Tibial nerve (tissue), 4 donors: ENCODE measurements at regions not wholly inside any gene's neighbourhood (a gene's known extent, or its start where the extent isn't known, plus 50 kb on each side); places are given as distances from the start of the nearest gene placed in this dataset.

Source experiments
- DNase-seq, 2 donors: peaks; one replicate each; pipeline ENCODE4 v3.0.0-alpha.2; 2019; ENCODE audit warnings: low spot score in 2 of 2
- H3K27ac ChIP-seq, 4 donors: fragments of 200-600 bp; sonication (generic) in 3 of 4; one replicate each; pipeline ENCODE4 v1.5.1; 2017 to 2019; ENCODE audit warnings: mild to moderate bottlenecking in 1 of 4
- H3K27me3 ChIP-seq, 2 donors: fragments of 200-600 bp; sonication (generic) in 1 of 2; one replicate each; pipeline versions ENCODE4 v1.5.1 to v1.6.0; 2017 to 2019
- H3K36me3 ChIP-seq, 3 donors: fragments of 200-600 bp; sonication (generic); one replicate each; pipeline ENCODE4 v1.5.1; 2018 to 2019
- H3K4me1 ChIP-seq, 4 donors: fragments of 200-600 bp; sonication (generic) in 3 of 4; one replicate each; pipeline ENCODE4 v1.5.1; 2017 to 2019
- H3K4me3 ChIP-seq, 4 donors: fragments of 200-600 bp; sonication (generic) in 3 of 4; one replicate each; pipeline ENCODE4 v1.5.1; 2017 to 2019; ENCODE audit warnings: mild to moderate bottlenecking in 1 of 4, moderate library complexity in 1 of 4
- H3K9me3 ChIP-seq, 4 donors: fragments of 200-600 bp; sonication (generic) in 3 of 4; one replicate each; pipeline ENCODE4 v1.5.1; 2017 to 2019
- EP300 ChIP-seq, 2 donors: sonication (generic); formaldehyde crosslinking; IDR thresholded peaks; one replicate each; pipeline ENCODE4 v1.6.1; 2017; ENCODE audit warnings: antibody characterized with exemption in 2 of 2, mild to moderate bottlenecking in 1 of 2
- POLR2A ChIP-seq, 2 donors: fragments of 450-650 bp; IDR thresholded peaks; one replicate each; pipeline ENCODE4 v1.6.1; 2017; ENCODE audit warnings: antibody characterized with exemption in 2 of 2, mild to moderate bottlenecking in 2 of 2, moderate library complexity in 2 of 2
- WGBS, 2 donors: methylation state at CpG; one replicate each; pipeline ENCODE4 v1.1.5; 2018; 5-methylcytosine and 5-hydroxymethylcytosine counted together
- TF ChIP-seq, protein P1 (sequence below), 5 experiments: fragments of 200-600 bp in 3 of 5; fragments of 450-650 bp in 2 of 5; sonication (generic) in 3 of 5; IDR thresholded peaks; one replicate each; pipeline ENCODE4 v1.5.1; 2016 to 2019; ENCODE audit warnings: antibody characterized with exemption in 5 of 5, mild to moderate bottlenecking in 3 of 5, moderate library complexity in 2 of 5

DNA sequence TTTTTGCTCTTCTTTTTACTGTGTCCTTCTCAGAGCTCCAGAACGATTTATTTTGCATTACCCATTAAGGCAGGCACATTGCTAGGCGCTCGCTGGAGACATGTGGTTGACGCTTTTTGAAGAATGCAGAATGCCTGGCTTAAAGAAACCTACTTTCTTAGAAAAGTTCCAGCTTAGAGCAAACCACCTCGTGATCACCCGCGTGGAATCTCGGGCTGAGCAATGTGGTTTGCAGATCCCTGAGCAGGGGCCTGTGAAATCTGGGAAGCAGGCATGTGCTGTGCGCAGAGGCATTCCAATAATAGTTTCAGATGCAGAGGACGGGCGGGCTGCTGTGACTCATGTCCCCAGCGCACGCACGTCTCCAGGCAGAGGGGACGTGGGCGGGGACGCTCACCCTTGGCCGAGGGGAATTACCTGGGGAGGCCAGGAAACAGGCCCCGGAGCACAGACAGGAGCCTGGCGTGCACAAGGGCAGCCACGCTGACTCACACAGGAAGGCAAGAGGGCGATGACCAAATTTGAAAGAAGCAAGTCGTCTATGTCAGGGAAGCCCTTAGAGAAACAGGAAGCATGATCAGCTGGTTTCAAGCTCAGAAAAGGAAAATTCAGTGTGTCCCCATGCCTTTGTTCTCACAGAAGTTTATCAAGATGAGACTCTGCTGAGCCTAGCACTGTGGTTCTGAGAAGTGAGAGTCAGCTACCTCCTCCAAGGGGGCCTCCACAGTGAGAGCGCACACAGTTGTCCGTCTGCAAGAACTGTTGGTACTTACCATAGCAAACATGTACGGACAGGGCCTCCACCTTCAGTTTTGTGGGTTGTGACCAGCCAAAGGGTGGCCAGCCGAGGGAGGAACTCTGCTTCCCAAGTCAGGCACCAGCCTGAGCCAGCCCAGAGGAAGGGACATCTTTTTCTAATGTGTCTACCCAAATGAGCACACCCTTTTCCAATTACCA, 218.6 kb downstream of the PIK3R1 start:
- H3K27me3 ChIP-seq, result no peaks in the 10 kb centered on the region
- WGBS, 2 donors, result 45 to 52% methylated on average over 27 of the region's 27 CpGs
- peak overlapping the region in 3 of 4 donors; percentile 64 to 77 (median 75) for H3K27ac ChIP-seq
- H3K4me3 ChIP-seq, result peak overlapping the region in 1 of 4 donors; percentile 4
- TF ChIP-seq POLR2A (IDR thresholded peaks at IDR 0.05), result peak in 1 of 2 donors; percentile 10
- TF ChIP-seq, protein P1, sequence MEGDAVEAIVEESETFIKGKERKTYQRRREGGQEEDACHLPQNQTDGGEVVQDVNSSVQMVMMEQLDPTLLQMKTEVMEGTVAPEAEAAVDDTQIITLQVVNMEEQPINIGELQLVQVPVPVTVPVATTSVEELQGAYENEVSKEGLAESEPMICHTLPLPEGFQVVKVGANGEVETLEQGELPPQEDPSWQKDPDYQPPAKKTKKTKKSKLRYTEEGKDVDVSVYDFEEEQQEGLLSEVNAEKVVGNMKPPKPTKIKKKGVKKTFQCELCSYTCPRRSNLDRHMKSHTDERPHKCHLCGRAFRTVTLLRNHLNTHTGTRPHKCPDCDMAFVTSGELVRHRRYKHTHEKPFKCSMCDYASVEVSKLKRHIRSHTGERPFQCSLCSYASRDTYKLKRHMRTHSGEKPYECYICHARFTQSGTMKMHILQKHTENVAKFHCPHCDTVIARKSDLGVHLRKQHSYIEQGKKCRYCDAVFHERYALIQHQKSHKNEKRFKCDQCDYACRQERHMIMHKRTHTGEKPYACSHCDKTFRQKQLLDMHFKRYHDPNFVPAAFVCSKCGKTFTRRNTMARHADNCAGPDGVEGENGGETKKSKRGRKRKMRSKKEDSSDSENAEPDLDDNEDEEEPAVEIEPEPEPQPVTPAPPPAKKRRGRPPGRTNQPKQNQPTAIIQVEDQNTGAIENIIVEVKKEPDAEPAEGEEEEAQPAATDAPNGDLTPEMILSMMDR (IDR thresholded peaks at IDR 0.05), result no peak
- peak; percentile 50 to 75 for TF ChIP-seq EP300 (IDR thresholded peaks at IDR 0.05)
- H3K9me3 ChIP-seq, result no peaks in the 10 kb centered on the region
- DNase-seq, result peak; percentile 47 to 54
- peaks cover 0 to 31% (median 9%) of the 10 kb centered on the region in 4 donors for H3K4me1 ChIP-seq
- no peaks in the 10 kb centered on the region for H3K36me3 ChIP-seq

DNA sequence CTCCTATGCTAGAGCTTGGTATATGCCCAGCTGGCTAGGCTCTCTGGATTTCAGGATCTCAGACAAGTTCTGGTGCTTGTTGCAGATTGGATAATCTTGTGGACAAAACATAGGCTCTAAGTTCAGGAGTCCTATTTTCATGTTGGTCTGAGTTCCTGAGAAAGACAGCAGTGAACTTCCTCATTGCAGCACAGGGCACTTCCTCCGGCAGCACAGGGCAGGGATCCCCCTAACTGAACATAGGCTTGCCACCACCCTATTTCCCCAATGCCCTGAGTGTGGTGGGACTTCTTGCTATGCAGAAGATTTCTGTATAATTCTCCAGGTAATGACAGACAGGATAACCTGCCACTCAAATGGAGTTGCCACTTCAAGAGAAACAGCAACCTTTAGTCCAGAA, 220.1 kb downstream of the PIK3R1 start:
- TF ChIP-seq, protein P1 (IDR thresholded peaks at IDR 0.05), result no peak
- TF ChIP-seq POLR2A (IDR thresholded peaks at IDR 0.05) (no peak), EP300 (IDR thresholded peaks at IDR 0.05) (no peak)
- Histone ChIP-seq H3K9me3 (no peaks in the 10 kb centered on the region), H3K36me3 (no peaks in the 10 kb centered on the region), H3K27ac (peak overlapping the region in 1 of 4 donors; percentile 77), H3K4me1 (peaks cover 0 to 31% (median 9%) of the 10 kb centered on the region in 4 donors), H3K4me3 (no peak overlapping the region), H3K27me3 (no peaks in the 10 kb centered on the region)
- WGBS, 2 donors, result 82 to 89% methylated on average over 1 of the region's 1 CpG
- DNase-seq, result no peak

DNA sequence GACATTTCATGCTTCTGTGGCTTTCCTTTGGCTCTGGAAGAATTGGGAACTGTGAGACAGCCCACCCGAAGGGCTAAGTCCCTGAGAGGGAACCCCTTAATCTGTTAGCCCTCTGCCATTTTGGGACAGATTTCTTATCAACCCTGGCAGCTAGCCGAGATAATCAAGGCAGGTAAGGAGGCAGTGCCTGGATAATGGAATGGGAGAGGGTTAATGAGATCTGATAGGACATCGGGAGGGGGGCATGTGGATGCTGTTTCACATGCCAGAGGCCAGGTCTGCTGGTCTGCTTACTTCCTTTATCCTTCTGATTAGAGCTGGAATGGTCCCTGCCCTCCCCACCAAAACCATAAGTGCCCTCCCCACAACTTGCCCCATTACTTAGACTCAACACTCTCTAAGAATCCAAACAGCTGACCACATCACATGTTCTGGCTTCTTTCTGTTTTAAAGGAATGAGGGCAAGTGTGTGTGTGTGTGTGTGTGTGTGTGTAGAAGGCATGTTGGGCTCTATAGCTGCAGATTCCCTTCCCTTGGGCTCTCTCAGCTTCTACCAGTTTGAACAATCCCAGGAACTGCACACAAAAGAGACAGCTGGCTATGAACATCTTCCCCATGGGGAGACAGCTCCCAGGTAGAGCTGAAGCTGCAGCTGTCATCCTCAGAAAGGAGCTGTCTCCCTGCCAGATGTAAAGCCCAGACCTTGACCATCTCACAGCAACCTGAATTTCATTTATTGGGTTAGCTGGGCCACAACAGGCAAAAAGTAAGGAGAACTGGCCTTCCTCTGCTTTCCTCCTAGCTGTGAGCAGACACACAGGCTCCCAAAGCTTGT, 221.3 kb downstream of the PIK3R1 start:
- H3K27me3 ChIP-seq, result no peaks in the 10 kb centered on the region
- DNase-seq, result no peak
- no peaks in the 10 kb centered on the region for H3K9me3 ChIP-seq
- H3K27ac ChIP-seq, result no peak overlapping the region
- no peaks in the 10 kb centered on the region for H3K36me3 ChIP-seq
- TF ChIP-seq, protein P1 (IDR thresholded peaks at IDR 0.05), result no peak
- TF ChIP-seq EP300 (IDR thresholded peaks at IDR 0.05) (no peak), POLR2A (IDR thresholded peaks at IDR 0.05) (no peak)
- H3K4me3 ChIP-seq, result no peak overlapping the region
- WGBS, 2 donors, result 81 to 86% methylated on average over 3 of the region's 3 CpGs
- peaks cover 0 to 26% (median 9%) of the 10 kb centered on the region in 4 donors for H3K4me1 ChIP-seq

DNA sequence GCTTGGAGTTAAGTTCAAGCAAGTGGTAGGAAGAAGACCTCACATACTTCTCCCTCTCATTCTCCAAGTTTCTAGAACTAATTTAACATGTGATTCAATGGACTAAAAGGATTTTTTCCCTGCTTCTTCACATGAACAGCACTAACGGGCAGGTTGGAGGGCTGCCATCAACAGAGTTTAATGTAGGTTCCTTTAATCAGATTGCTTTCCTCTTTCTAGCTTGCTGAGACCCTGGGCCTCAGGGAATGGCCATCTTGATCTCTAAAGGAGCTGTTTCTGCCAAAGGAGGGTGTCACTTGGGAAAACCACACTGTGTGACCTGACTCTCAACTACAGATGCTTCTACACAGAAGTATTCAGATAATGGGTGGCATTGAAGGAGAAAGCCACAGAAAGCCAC, 223.3 kb downstream of the PIK3R1 start:
- 21 to 27% methylated on average over 1 of the region's 1 CpG for WGBS, 2 donors
- no peak for DNase-seq
- Histone ChIP-seq H3K36me3 (no peaks in the 10 kb centered on the region), H3K27me3 (no peaks in the 10 kb centered on the region), H3K4me1 (peaks cover 0 to 12% (median 7%) of the 10 kb centered on the region in 4 donors), H3K4me3 (no peak overlapping the region), H3K9me3 (no peaks in the 10 kb centered on the region), H3K27ac (no peak overlapping the region)
- TF ChIP-seq POLR2A (IDR thresholded peaks at IDR 0.05) (no peak), EP300 (IDR thresholded peaks at IDR 0.05) (no peak)
- TF ChIP-seq, protein P1 (IDR thresholded peaks at IDR 0.05), result no peak
